Astrocyte (in vitro differentiated cells and primary cell): ENCODE measurements at regions not wholly inside any gene's neighbourhood (a gene's known extent, or its start where the extent isn't known, plus 50 kb on each side); places are given as distances from the start of the nearest gene placed in this dataset.

ENCODE experiments used
- DNase-seq: peaks from one replicate; pipeline ENCODE4 v3.0.0-alpha.2; 2010; ENCODE audit warnings: low read depth
- FAIRE-seq: peaks from 2 replicates; lab custom pipeline; 2011; peaks lifted over from hg19 to GRCh38; lab: Jason Lieb, UNC
- H2AFZ ChIP-seq: 2 replicates; pipeline ENCODE4 v1.6.0; 2012; ENCODE audit warnings: low read depth, low read length, inconsistent platforms
- H3K27ac ChIP-seq: 2 replicates; pipeline ENCODE4 v1.5.1; 2011; ENCODE audit warnings: low read depth, low read length, inconsistent platforms
- H3K27me3 ChIP-seq: 2 replicates; pipeline ENCODE4 v1.6.0; 2011; ENCODE audit warnings: low read length, inconsistent platforms; ENCODE audit not compliant: insufficient read depth
- H3K36me3 ChIP-seq: 2 replicates; pipeline ENCODE4 v1.5.1; 2011; ENCODE audit warnings: low read length, inconsistent platforms; ENCODE audit not compliant: insufficient read depth
- H3K4me1 ChIP-seq: 2 replicates; pipeline ENCODE4 v1.5.1; 2011; ENCODE audit warnings: low read length, inconsistent platforms; ENCODE audit not compliant: insufficient read depth
- H3K4me2 ChIP-seq: 2 replicates; pipeline ENCODE4 v1.6.0; 2012; ENCODE audit warnings: low read length, inconsistent platforms
- H3K4me3 ChIP-seq: 2 replicates; pipeline ENCODE4 v1.5.1; 2011; ENCODE audit warnings: low read depth, mild to moderate bottlenecking, low read length, inconsistent platforms; ENCODE audit not compliant: insufficient read depth
- H3K79me2 ChIP-seq: 2 replicates; pipeline ENCODE4 v1.6.0; 2012; ENCODE audit warnings: mild to moderate bottlenecking, low read length, inconsistent platforms; ENCODE audit not compliant: insufficient read depth
- H3K9ac ChIP-seq: 2 replicates; pipeline ENCODE4 v1.6.0; 2012; ENCODE audit warnings: mild to moderate bottlenecking, low read length, inconsistent platforms
- H3K9me3 ChIP-seq: 2 replicates; pipeline ENCODE4 v1.5.1; 2012; ENCODE audit warnings: low read depth, mild to moderate bottlenecking, low read length, inconsistent platforms; ENCODE audit not compliant: insufficient read depth
- H4K20me1 ChIP-seq: 2 replicates; pipeline ENCODE4 v1.6.0; 2012; ENCODE audit warnings: low read length, inconsistent platforms; ENCODE audit not compliant: insufficient read depth
- H3K27ac Mint-ChIP-seq: one replicate; pipeline ENCODE4 v1.8.0; 2021; ENCODE audit warnings: mild to moderate bottlenecking, mixed read lengths; ENCODE audit not compliant: unreplicated experiment
- H3K27me3 Mint-ChIP-seq: one replicate; pipeline ENCODE4 v1.8.0; 2021; ENCODE audit warnings: low read depth, mixed read lengths; ENCODE audit not compliant: unreplicated experiment
- H3K36me3 Mint-ChIP-seq: one replicate; pipeline ENCODE4 v1.8.0; 2021; ENCODE audit warnings: low read depth, mixed read lengths; ENCODE audit not compliant: unreplicated experiment
- H3K4me1 Mint-ChIP-seq: one replicate; pipeline ENCODE4 v1.8.0; 2021; ENCODE audit warnings: low read depth, mixed read lengths; ENCODE audit not compliant: unreplicated experiment
- H3K4me3 Mint-ChIP-seq: one replicate; pipeline ENCODE4 v1.8.0; 2021; ENCODE audit warnings: mild to moderate bottlenecking, moderate library complexity, mixed read lengths; ENCODE audit not compliant: unreplicated experiment
- H3K9me3 Mint-ChIP-seq: one replicate; pipeline ENCODE4 v1.8.0; 2021; ENCODE audit warnings: mild to moderate bottlenecking, mixed read lengths; ENCODE audit not compliant: unreplicated experiment
- CTCF ChIP-seq: IDR thresholded peaks from 2 replicates; pipeline ENCODE4 v1.5.1; 2011; ENCODE audit warnings: low read depth, mild to moderate bottlenecking, inconsistent platforms, low read length, moderate library complexity; ENCODE audit not compliant: insufficient read depth
- EZH2 ChIP-seq: IDR thresholded peaks from 2 replicates; pipeline ENCODE4 v1.6.1; 2012; ENCODE audit warnings: mild to moderate bottlenecking, low read length, inconsistent platforms; ENCODE audit not compliant: insufficient read depth

GRCh38 chr6:103081876-103082630, 1688.5 kb downstream of the GRIK2 start:
- no peak overlapping the region for H3K27ac Mint-ChIP-seq
- Histone ChIP-seq H3K79me2 (no peaks in the 10 kb centered on the region), H3K27ac (no peak overlapping the region), H3K27me3 (no peaks in the 10 kb centered on the region), H3K4me1 (no peaks in the 10 kb centered on the region), H3K4me2 (no peak overlapping the region), H3K9ac (no peak overlapping the region), H2AFZ (no peak overlapping the region), H3K9me3 (no peaks in the 10 kb centered on the region), H3K4me3 (no peak overlapping the region), H4K20me1 (no peaks in the 10 kb centered on the region), H3K36me3 (no peaks in the 10 kb centered on the region)
- no peaks in the 10 kb centered on the region for H3K4me1 Mint-ChIP-seq
- no peak for FAIRE-seq
- no peak overlapping the region for H3K4me3 Mint-ChIP-seq
- no peaks in the 10 kb centered on the region for H3K27me3 Mint-ChIP-seq
- no peaks in the 10 kb centered on the region for H3K9me3 Mint-ChIP-seq
- H3K36me3 Mint-ChIP-seq, result no peaks in the 10 kb centered on the region
- no peak for DNase-seq
- TF ChIP-seq EZH2, result no peak
- no peak for TF ChIP-seq CTCF

- no peak for TF ChIP-seq EZH2
- H3K9ac ChIP-seq, result no peak overlapping the region
- no peaks in the 10 kb centered on the region for H3K9me3 Mint-ChIP-seq
- H3K4me1 Mint-ChIP-seq, result no peaks in the 10 kb centered on the region
- H3K4me2 ChIP-seq, result no peak overlapping the region
- no peak overlapping the region for H3K4me3 Mint-ChIP-seq
- no peak overlapping the region for H3K27ac ChIP-seq
- H3K27me3 ChIP-seq, result no peaks in the 10 kb centered on the region
- H3K27me3 Mint-ChIP-seq, result no peaks in the 10 kb centered on the region
- no peaks in the 10 kb centered on the region for H3K79me2 ChIP-seq
- DNase-seq, result no peak
- H4K20me1 ChIP-seq, result no peaks in the 10 kb centered on the region
- no peaks in the 10 kb centered on the region for H3K9me3 ChIP-seq
- H3K36me3 Mint-ChIP-seq, result no peaks in the 10 kb centered on the region
- no peaks in the 10 kb centered on the region for H3K36me3 ChIP-seq
- no peak overlapping the region for H2AFZ ChIP-seq
- no peak overlapping the region for H3K27ac Mint-ChIP-seq
- FAIRE-seq, result no peak
- no peak overlapping the region for H3K4me3 ChIP-seq
- H3K4me1 ChIP-seq, result no peaks in the 10 kb centered on the region
Observed at GRCh38 chr6:103081126-103081525, 1687.6 kb downstream of the GRIK2 start.

DNA sequence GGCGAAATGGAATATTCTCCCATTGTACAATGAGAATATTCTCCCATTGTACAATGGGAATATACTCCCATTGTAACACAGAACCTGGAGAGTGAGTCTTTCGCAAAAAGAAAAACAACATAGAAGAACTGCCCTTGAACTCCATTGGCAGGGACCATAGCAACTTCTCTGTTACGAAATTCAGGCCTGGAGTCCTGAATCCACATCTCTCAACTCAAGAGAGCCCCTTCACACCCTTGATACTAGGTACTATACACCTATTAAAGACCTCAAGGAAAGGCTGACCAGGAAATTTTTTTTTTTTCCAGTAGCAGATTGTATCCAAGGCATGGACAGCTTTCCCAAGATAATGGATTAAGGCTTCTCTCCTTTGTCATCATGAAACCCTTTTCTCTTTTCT, 1687.0 kb downstream of the GRIK2 start:
- Mint-ChIP-seq H3K4me3 (no peak overlapping the region), H3K9me3 (no peaks in the 10 kb centered on the region), H3K4me1 (no peaks in the 10 kb centered on the region), H3K36me3 (no peaks in the 10 kb centered on the region), H3K27ac (no peak overlapping the region), H3K27me3 (no peaks in the 10 kb centered on the region)
- H2AFZ ChIP-seq, result no peak overlapping the region
- no peak overlapping the region for H3K4me3 ChIP-seq
- no peaks in the 10 kb centered on the region for H3K79me2 ChIP-seq
- H3K4me1 ChIP-seq, result no peaks in the 10 kb centered on the region
- H3K9me3 ChIP-seq, result no peaks in the 10 kb centered on the region
- H3K27ac ChIP-seq, result no peak overlapping the region
- no peaks in the 10 kb centered on the region for H4K20me1 ChIP-seq
- FAIRE-seq, result no peak
- H3K27me3 ChIP-seq, result no peaks in the 10 kb centered on the region
- H3K4me2 ChIP-seq, result no peak overlapping the region
- TF ChIP-seq CTCF (no peak), EZH2 (no peak)
- no peaks in the 10 kb centered on the region for H3K36me3 ChIP-seq
- DNase-seq, result no peak
- no peak overlapping the region for H3K9ac ChIP-seq
